Activated T-cell treated with anti-CD3 and anti-CD28 coated beads, Interleukin-2, amount 50 U/mL, for 4 hours (primary cell): ENCODE measurements at regions not wholly inside any gene's neighbourhood (a gene's known extent, or its start where the extent isn't known, plus 50 kb on each side); places are given as distances from the start of the nearest gene placed in this dataset.

Experiments used
- ATAC-seq, 2 donors: fragments of 200-7000 bp; cut with Tn5 transposase; one replicate each; pipeline ENCODE4 v1.10.0; 2021
- DNase-seq: peaks from one replicate; pipeline ENCODE4 v3.0.0-alpha.2; 2020
- H3K27me3 Mint-ChIP-seq: one replicate; pipeline ENCODE4 v1.8.0; 2021; ENCODE audit warnings: low read depth, mixed read lengths
- H3K36me3 Mint-ChIP-seq: one replicate; pipeline ENCODE4 v1.8.0; 2022; ENCODE audit warnings: mixed read lengths; ENCODE audit not compliant: insufficient read depth
- H3K4me1 Mint-ChIP-seq: one replicate; pipeline ENCODE4 v1.8.0; 2021; ENCODE audit warnings: low read depth, mixed read lengths
- H3K4me3 Mint-ChIP-seq: one replicate; pipeline ENCODE4 v1.8.0; 2021; ENCODE audit warnings: mild to moderate bottlenecking, moderate library complexity, mixed read lengths
- H3K9me3 Mint-ChIP-seq: one replicate; pipeline ENCODE4 v1.8.0; 2021; ENCODE audit warnings: mixed read lengths

DNA sequence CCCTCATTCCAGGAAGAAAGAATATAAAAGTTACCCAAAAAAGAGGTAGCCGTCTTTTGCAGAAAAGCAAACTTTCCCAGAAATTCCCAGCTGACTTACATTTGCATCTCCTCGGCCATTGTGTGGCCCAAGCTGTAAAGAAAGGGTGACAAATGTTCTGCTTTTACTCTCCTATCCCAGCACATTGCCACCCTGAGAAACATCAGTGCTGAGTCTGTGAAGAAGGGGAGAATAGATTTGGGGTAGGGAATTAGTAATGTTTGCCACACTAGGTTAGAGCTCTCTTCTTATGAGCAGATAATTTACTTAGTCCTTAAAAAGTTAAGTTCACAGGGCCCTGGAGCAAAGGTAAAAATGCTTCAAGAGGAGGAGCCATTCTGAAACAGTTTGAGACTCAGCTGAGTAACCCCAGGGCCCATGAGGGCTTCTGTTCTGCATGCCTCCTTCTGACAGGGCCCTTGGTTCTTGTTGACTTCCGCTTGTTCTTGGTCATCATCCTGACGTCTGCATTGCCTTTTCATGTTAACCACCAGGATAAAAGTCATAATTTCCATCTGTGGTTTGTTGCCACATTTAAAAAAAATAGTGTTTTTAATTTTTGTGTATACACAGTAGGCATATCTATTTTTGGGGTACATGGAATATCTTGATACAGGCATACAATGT lies 550.7 kb downstream of the RNF144A start:
- Mint-ChIP-seq H3K36me3 (no peaks in the 10 kb centered on the region), H3K4me3 (no peak overlapping the region), H3K9me3 (peaks cover 3% of the 10 kb centered on the region), H3K4me1 (peaks cover 20% of the 10 kb centered on the region), H3K27me3 (no peaks in the 10 kb centered on the region)
- no peak for DNase-seq
- ATAC-seq, result peak; percentile 96 to 99

DNA sequence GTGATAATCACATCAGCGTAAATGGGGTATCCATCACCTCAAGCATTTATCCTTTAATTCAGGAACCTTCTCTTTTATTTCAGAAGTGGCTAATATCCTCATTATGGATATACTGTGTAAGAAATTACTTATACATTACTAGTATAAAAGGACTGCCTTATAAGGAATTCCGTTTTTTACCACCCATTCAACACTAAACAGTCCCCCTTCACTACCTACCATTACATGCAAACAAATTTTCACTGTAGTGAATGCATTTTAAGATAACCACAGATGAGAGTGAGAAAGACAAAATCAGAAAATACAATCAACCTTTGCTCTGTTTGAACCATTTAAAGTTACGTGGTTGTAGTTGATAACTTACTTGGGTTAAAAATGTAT lies 551.2 kb downstream of the RNF144A start:
- DNase-seq (no peak), ATAC-seq (peak; percentile 21 to 35)
- H3K9me3 Mint-ChIP-seq, result peaks cover 3% of the 10 kb centered on the region
- peaks cover 22% of the 10 kb centered on the region for H3K4me1 Mint-ChIP-seq
- no peak overlapping the region for H3K4me3 Mint-ChIP-seq
- no peaks in the 10 kb centered on the region for H3K36me3 Mint-ChIP-seq
- H3K27me3 Mint-ChIP-seq, result no peaks in the 10 kb centered on the region

DNA sequence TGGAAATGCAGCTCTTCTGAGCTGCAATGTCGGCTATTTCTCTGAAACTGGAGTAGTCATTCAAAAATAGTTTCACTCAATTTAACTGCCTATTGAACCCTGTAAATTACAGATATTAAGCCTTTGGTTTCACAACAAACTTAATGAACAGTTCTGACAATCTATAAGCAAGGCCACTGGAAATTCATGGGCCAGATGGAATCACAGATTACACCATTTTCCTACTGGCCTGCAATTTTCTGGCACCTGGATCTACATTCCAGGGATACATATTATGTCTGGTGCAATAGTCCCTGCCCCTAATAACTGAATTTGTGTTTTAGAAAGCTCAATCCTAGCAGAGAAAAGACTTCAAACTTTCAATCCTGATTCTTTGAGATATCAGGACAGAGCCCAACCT lies 551.7 kb downstream of the RNF144A start:
- Mint-ChIP-seq H3K27me3 (no peaks in the 10 kb centered on the region), H3K9me3 (peaks cover 3% of the 10 kb centered on the region), H3K4me3 (no peak overlapping the region), H3K36me3 (no peaks in the 10 kb centered on the region), H3K4me1 (peaks cover 22% of the 10 kb centered on the region)
- ATAC-seq (no peak), DNase-seq (no peak)

DNA sequence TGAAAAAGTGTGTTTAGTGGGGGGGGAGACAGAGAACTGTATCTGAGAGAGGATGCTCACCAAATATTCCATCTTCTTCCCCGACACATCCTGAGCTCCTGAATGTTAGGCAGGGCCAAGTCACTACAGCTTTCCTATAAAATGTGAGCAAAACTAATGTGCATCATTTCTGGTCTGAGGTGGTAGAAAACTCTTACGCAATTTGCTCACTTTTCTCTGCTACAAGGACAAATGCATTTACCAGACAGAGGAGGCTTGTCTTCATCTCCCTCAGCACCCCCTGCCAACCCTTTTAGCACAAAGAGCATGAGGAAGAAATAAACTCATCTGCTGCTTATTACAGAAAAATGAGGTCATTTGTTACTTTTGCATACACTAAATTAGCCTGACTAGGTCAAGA lies 554.0 kb downstream of the RNF144A start:
- H3K4me3 Mint-ChIP-seq, result no peak overlapping the region
- ATAC-seq (no peak), DNase-seq (no peak)
- peaks cover 22% of the 10 kb centered on the region for H3K4me1 Mint-ChIP-seq
- no peaks in the 10 kb centered on the region for H3K36me3 Mint-ChIP-seq
- no peaks in the 10 kb centered on the region for H3K9me3 Mint-ChIP-seq
- H3K27me3 Mint-ChIP-seq, result no peaks in the 10 kb centered on the region

DNA sequence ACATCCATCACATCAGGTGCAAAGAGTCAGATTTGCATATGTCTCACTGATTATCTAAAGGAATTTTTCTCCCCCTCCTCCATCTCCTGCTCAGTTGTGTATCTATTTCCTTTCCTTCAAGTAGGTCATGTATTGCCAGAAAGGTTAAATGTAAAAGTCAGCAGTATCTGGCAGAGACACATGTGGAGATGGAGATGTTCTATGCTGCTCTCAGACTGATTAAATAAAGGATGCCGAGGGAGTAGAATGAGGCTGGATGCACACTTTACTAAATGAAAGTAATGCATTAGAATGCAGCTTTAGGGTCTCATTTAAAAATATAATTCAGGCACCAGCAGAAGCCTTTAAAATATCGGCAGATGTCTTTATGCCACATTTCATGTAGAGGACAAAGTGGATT lies 555.3 kb downstream of the RNF144A start:
- no peaks in the 10 kb centered on the region for H3K9me3 Mint-ChIP-seq
- DNase-seq (no peak), ATAC-seq (no peak)
- H3K4me3 Mint-ChIP-seq, result no peak overlapping the region
- H3K36me3 Mint-ChIP-seq, result no peaks in the 10 kb centered on the region
- no peaks in the 10 kb centered on the region for H3K27me3 Mint-ChIP-seq
- peaks cover 26% of the 10 kb centered on the region for H3K4me1 Mint-ChIP-seq

DNA sequence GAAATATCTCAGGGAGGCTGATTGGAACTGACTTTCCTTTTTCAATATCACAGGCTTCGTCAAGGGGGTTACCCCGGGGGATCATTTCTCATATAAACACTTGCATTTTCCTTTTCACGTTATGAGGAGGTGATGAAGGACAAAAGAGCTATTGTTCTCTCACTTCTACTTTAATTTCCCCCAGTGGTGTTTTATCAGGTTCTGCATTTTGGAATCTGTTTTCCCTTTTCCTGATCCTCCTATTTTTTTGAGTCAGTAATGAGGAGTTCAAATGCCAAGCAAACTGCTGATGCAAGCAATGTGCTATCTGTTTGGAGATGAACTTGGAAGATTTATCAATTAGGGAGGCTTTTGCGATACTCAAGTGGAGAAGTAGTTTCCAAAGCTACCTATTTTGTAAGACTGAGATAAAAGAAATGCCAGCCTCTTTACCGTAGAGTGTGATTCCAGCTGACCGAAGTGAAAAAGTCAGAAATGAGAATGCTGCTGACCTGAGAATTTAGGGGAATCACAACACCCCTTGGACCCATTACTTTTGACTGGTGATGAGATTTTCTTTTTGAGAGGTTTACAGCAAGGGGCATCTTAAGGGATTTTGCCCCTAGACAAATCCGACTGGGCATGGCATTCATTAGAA lies 556.0 kb downstream of the RNF144A start:
- Mint-ChIP-seq H3K4me1 (peaks cover 18% of the 10 kb centered on the region), H3K9me3 (no peaks in the 10 kb centered on the region), H3K36me3 (no peaks in the 10 kb centered on the region), H3K4me3 (no peak overlapping the region), H3K27me3 (no peaks in the 10 kb centered on the region)
- ATAC-seq (no peak), DNase-seq (no peak)

DNA sequence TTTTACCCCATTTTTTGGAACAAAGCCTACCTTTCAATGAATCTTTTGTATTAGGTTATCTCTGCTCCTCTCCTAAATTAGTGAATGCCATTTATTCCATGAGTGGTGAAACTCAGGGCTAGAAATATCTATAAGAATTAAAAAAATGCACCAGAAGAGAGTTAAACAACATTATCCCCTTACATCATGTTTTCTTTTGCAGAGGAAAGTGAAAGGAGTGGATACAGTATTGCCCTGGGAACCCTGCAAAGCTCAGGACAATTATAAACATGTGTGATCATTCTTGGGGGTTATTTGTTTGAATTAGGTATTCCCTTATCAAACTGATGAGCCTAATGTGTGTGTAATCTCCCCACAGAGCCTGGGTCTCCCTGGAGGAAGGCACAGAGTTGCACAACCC lies 559.2 kb downstream of the RNF144A start:
- Mint-ChIP-seq H3K4me3 (no peak overlapping the region), H3K9me3 (no peaks in the 10 kb centered on the region), H3K4me1 (peaks cover 10% of the 10 kb centered on the region), H3K36me3 (no peaks in the 10 kb centered on the region), H3K27me3 (no peaks in the 10 kb centered on the region)
- ATAC-seq (no peak), DNase-seq (no peak)

DNA sequence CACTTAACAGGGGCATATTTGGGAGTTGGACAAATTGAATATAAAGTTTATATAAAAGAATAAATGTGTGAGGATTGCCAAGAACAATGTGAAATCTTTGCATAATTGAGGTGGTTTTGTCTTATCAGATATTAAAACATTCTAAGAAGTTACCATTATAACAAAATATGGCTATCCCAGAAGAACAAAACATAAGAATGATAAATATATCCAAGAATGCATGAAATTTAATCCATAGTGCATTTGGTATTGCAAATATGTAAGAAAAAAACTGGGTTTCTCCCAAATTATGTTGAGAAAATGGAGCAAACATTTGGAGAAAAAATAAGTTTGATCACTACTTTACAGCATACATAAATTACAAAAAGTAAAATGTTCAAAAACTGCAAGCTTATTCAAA lies 562.4 kb downstream of the RNF144A start:
- H3K27me3 Mint-ChIP-seq, result no peaks in the 10 kb centered on the region
- ATAC-seq (no peak), DNase-seq (no peak)
- H3K36me3 Mint-ChIP-seq, result no peaks in the 10 kb centered on the region
- H3K4me3 Mint-ChIP-seq, result no peak overlapping the region
- peaks cover 9% of the 10 kb centered on the region for H3K9me3 Mint-ChIP-seq
- H3K4me1 Mint-ChIP-seq, result peaks cover 6% of the 10 kb centered on the region

DNA sequence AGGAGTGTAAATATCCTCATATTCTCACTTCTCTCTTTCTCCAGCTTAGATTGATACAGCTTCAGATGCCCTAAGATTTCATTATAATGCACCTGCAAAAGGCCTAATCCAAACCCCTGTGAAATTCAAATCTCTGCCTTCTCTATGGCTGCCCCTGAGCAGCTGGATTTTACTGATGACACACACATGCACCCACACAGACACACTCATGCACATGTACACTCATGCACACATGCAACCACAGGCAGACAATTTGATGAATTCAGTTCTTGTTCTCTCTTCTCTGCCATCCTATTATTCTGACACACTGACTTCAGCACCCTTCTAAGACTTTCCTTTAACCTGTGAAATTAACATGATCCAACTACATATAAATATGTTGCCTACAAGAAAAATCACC lies 563.2 kb downstream of the RNF144A start:
- no peak for DNase-seq
- ATAC-seq, result peak; percentile 63 to 88
- no peaks in the 10 kb centered on the region for H3K27me3 Mint-ChIP-seq
- peaks cover 6% of the 10 kb centered on the region for H3K4me1 Mint-ChIP-seq
- no peak overlapping the region for H3K4me3 Mint-ChIP-seq
- H3K36me3 Mint-ChIP-seq, result no peaks in the 10 kb centered on the region
- peaks cover 9% of the 10 kb centered on the region for H3K9me3 Mint-ChIP-seq

DNA sequence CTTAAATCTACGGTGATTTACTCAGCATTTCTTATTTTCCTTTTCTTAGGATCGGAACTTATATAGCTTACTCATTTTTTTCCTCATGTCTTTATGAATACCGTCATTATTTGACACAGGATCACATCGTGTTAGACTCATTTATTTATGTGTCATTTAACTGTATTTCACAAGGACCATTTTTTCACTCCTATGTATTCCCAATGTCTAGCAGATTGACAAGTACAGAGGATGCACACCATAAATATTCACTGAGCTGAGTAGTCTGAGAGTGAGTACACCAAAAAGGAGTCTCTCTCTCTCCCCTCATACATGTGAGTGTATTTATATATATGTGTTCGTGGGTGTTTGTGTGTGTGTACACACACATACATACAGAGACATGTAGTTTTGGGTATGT lies 573.5 kb downstream of the RNF144A start:
- H3K4me3 Mint-ChIP-seq, result no peak overlapping the region
- peaks cover 1% of the 10 kb centered on the region for H3K36me3 Mint-ChIP-seq
- peaks cover 3% of the 10 kb centered on the region for H3K4me1 Mint-ChIP-seq
- H3K27me3 Mint-ChIP-seq, result no peaks in the 10 kb centered on the region
- no peak for ATAC-seq
- peaks cover 6% of the 10 kb centered on the region for H3K9me3 Mint-ChIP-seq
- no peak for DNase-seq

DNA sequence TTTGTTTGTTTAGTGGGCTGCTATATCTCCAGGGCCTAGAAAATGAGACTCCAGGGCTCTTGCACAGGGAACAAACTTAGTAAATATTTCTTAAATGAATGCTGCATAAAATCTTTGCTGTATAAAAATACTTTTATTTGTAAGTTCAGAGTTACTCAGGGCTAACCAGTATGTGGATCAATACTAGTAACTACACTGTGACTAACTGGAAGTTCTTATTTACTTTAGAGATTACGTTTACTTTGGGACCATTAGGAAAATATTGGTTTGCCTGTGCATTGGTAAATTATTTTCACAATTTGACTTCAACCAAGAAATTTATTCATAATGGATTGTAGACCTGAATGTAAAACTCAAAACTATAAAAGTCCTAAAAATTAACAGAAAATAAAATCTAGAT lies 575.5 kb downstream of the RNF144A start:
- Mint-ChIP-seq H3K27me3 (no peaks in the 10 kb centered on the region), H3K4me1 (peaks cover 4% of the 10 kb centered on the region), H3K9me3 (peaks cover 6% of the 10 kb centered on the region), H3K4me3 (no peak overlapping the region), H3K36me3 (peaks cover 1% of the 10 kb centered on the region)
- DNase-seq, result no peak
- no peak for ATAC-seq

DNA sequence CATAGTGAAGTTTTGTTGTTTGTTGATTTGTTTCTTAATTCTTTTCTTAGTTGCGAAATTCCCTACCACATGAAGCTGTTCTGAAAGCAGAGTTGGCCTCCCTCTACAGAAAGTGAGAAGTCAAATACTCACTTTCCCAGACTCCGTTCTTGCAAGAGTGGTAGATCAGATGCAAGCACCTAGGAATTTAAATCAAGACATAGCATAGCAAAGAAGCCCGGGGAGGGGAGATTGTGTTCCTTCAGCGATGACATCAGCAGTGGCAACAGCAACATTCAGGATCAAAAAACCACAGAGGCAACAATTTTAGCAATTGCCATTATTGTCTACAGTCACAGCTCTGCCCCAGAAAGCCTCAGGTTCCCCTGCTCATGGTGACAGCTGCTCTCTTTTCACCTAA lies 580.0 kb downstream of the RNF144A start:
- ATAC-seq, result no peak
- H3K27me3 Mint-ChIP-seq, result no peaks in the 10 kb centered on the region
- no peak for DNase-seq
- H3K4me3 Mint-ChIP-seq, result no peak overlapping the region
- H3K4me1 Mint-ChIP-seq, result peaks cover 7% of the 10 kb centered on the region
- H3K36me3 Mint-ChIP-seq, result peaks cover 1% of the 10 kb centered on the region
- H3K9me3 Mint-ChIP-seq, result peaks cover 6% of the 10 kb centered on the region

DNA sequence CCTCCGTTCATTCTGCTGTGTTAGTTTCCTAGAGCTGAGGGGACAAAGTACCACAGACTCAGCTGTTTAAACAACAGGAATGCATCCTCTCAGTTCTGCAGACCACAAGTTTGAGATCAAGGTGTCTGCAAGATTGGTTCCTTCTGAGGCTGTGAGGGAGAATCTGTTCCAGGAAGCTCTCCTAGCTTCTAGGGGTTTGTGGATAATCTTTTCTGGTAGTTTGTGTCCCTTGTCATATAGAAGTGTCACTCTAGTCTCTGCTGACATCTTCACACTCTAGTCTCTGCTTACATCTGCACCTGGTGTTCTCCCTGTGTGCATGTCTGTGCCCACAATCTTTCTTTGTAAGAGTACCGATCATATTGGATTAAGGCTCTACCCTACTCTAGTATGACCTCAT lies 581.8 kb downstream of the RNF144A start:
- peaks cover 7% of the 10 kb centered on the region for H3K4me1 Mint-ChIP-seq
- peak in 1 of 2 donors; percentile 14 for ATAC-seq
- no peak overlapping the region for H3K4me3 Mint-ChIP-seq
- no peak for DNase-seq
- no peaks in the 10 kb centered on the region for H3K27me3 Mint-ChIP-seq
- peaks cover 2% of the 10 kb centered on the region for H3K9me3 Mint-ChIP-seq
- H3K36me3 Mint-ChIP-seq, result peaks cover under 1% of the 10 kb centered on the region

DNA sequence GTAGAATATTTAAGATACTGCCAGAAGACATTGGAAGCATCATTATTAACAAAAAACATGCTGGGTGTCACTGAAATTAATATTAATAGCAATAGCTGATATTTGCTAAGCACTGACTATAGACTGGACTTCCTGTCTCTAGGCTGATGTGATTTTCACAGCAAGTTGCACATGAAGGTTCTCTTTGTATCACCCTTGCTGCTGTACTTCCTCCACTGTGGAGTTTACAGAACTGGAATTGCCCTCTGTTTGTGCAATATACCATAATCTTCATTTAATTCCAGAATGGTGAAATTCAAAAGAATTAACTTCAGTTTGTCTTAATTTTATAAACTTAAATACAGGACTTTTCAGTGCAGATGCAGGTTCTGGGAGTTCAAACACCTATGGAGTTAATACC lies 585.1 kb downstream of the RNF144A start:
- peaks cover 7% of the 10 kb centered on the region for H3K4me1 Mint-ChIP-seq
- ATAC-seq, result no peak
- no peaks in the 10 kb centered on the region for H3K36me3 Mint-ChIP-seq
- no peak for DNase-seq
- H3K4me3 Mint-ChIP-seq, result no peak overlapping the region
- no peaks in the 10 kb centered on the region for H3K9me3 Mint-ChIP-seq
- H3K27me3 Mint-ChIP-seq, result no peaks in the 10 kb centered on the region

DNA sequence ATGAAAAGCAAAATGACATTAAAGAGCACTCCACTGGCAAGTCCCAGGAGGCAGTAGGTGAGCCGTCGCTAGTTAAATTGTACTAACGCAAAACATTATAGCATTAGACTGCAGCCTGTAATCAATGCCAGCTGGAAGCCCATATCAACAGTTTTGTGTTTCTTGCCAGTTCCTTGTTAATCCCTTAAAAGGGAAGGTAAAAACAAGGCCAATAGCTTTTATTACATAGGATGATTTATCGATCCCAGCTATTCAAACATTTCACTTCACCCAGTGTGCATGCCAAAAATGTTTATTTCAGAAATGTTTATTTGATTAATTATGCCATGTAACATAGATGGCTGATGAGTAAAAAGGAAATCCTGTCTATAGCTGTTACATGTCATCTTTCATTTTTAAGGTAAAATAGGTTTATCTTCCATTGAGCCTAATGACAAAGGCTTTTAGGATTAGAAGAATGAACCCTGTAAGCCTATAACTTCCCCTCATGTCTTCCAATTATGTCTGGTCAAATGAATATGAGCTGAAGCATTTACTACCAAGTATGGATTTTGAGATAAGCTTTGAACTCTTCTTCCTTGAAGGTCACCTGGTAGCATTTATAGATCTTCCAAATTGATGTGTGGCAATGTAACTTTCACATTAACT lies 591.2 kb downstream of the RNF144A start:
- Mint-ChIP-seq H3K9me3 (no peaks in the 10 kb centered on the region), H3K4me3 (no peak overlapping the region), H3K27me3 (no peaks in the 10 kb centered on the region), H3K4me1 (no peaks in the 10 kb centered on the region), H3K36me3 (no peaks in the 10 kb centered on the region)
- ATAC-seq (no peak), DNase-seq (no peak)
